ENCODE measurements at regions not wholly inside any gene's neighbourhood (a gene's known extent, or its start where the extent isn't known, plus 50 kb on each side); places are given as distances from the start of the nearest gene placed in this dataset.

DNA sequence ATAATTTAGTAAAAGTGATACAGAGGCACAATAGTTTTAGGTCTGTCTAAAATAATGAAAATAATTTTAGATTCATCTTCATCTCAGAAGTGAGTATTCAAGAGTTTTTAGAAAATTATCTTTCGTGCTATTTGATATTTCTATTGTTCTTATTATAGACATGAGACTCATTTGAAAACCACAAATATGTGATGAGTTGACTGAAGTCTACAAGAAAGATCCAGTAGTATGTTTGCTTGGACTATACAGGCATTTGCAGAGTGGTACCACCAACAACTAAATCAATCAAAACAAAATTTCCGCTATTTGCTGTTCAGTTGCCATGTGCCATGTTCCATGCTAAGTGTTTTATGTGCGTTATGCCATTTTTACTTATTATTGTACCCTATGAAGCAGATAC is 1318.5 kb downstream of the STIM2 start:
- Histone ChIP-seq H3K4me1 (no peaks in the 10 kb centered on the region), H3K27ac (no peak overlapping the region), H3K27me3 (no peaks in the 10 kb centered on the region), H3K36me3 (no peaks in the 10 kb centered on the region), H3K4me3 (no peak overlapping the region), H3K9me3 (peaks cover 0 to 5% (median 0%) of the 10 kb centered on the region in 12 donors)
- TF ChIP-seq, protein P1, sequence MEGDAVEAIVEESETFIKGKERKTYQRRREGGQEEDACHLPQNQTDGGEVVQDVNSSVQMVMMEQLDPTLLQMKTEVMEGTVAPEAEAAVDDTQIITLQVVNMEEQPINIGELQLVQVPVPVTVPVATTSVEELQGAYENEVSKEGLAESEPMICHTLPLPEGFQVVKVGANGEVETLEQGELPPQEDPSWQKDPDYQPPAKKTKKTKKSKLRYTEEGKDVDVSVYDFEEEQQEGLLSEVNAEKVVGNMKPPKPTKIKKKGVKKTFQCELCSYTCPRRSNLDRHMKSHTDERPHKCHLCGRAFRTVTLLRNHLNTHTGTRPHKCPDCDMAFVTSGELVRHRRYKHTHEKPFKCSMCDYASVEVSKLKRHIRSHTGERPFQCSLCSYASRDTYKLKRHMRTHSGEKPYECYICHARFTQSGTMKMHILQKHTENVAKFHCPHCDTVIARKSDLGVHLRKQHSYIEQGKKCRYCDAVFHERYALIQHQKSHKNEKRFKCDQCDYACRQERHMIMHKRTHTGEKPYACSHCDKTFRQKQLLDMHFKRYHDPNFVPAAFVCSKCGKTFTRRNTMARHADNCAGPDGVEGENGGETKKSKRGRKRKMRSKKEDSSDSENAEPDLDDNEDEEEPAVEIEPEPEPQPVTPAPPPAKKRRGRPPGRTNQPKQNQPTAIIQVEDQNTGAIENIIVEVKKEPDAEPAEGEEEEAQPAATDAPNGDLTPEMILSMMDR (IDR thresholded peaks at IDR 0.05) = no peak
- no peak for TF ChIP-seq POLR2A (IDR thresholded peaks at IDR 0.05)
- intact Hi-C loops (cut with DNase I) = no loop called here
- no peak for ATAC-seq
- 90 to 94% (median 92%) methylated on average over 3 of the region's 3 CpGs for WGBS, 4 donors
- no peak for DNase-seq

DNA sequence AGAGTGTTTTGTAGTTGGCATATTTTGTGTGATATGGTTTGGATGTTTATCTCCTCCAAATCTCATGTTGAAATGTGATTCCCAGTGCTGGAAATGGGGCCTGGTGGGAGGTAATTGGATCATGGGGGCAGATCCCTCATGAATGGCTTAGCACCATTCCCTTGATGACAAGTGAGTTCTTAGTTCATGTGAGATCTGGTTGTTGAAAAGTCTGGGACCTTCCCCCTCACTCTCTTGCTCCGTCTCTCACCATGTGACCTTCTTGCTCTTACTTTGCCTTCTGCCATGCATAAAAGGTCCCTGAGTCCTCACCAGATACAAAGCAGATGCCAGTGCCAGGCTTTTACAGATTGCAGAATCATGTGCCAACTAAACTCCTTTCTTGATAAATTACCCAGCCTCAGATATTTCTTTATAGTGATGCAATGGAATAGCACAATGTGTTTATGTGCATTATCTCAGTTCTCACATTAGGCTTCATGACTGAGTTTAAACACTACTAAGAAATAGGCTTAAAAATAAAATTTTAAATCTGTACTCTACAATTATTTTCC is 1348.8 kb downstream of the STIM2 start:
- Histone ChIP-seq H3K36me3 (no peaks in the 10 kb centered on the region), H3K27me3 (no peaks in the 10 kb centered on the region), H3K27ac (no peak overlapping the region), H3K4me1 (no peaks in the 10 kb centered on the region), H3K4me3 (no peak overlapping the region), H3K9me3 (peaks cover 0 to 11% (median 0%) of the 10 kb centered on the region in 12 donors)
- DNase-seq (no peak), ATAC-seq (no peak)
- WGBS, 4 donors = 28 to 61% (median 46%) methylated on average over 1 of the region's 1 CpG
- no peak for TF ChIP-seq POLR2A (IDR thresholded peaks at IDR 0.05)
- intact Hi-C loops (cut with DNase I) = no loop called here

DNA sequence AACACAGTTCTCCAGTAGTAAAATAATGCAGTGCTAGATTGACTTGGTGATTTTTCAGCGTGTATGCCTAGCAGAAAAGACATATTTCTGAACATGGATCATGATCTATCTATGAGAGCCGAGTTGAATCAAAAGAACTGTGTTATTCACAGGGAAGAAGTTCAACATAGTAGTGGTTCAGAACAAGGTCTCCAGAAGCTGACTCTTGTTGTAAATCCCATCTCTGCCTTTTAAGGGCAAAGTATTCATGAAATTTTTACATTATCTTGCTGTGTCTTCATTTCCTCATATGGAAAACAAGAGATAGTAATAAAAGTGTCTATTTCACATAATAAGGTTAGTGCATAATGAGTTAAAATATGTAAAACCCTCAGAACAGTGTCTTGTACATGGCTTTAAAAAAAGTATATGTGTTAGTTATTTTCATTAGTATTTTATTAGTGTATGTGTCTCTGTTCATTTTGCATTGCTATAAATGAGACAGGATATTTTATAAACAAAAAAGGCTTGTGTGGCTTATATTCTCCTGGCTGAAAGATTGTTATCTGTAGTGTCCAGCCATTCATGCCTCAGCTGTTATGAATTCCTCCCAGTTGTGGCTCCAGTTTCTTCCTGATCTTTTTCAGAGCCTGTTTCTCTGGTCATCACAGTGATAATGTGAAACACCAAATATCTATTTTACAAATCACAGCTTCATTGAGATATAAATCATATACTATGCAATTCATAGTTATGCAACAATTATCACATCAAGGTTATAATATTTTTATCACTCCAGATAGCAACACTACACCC is 1351.2 kb downstream of the STIM2 start:
- Histone ChIP-seq H3K27me3 (no peaks in the 10 kb centered on the region), H3K4me1 (no peaks in the 10 kb centered on the region), H3K4me3 (no peak overlapping the region), H3K36me3 (no peaks in the 10 kb centered on the region), H3K9me3 (no peaks in the 10 kb centered on the region), H3K27ac (no peak overlapping the region)
- intact Hi-C loops (cut with DNase I) = no loop called here
- ATAC-seq (no peak), DNase-seq (no peak)
- WGBS, 4 donors = 48 to 60% (median 53%) methylated on average over 2 of the region's 2 CpGs
- TF ChIP-seq, protein P1 (IDR thresholded peaks at IDR 0.05) = no peak
- no peak for TF ChIP-seq POLR2A (IDR thresholded peaks at IDR 0.05)

DNA sequence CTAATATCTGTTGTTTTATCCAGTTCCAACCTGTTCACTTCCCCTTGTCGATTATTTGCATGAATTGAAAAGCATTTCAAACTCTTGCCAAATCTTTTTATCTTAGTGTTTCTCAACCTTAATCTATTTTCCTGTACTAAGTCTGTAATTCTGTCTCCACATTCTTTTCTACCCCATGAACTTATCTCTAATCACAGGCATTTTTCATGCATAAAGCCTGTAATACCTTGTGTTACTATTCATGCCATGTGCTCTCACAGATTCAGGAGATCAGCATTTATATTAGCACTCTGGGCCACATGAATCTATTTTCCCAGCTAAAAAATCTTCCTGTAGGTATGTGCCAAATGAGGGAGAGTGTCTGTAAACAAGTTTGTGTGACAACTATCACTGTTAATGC is 1360.9 kb downstream of the STIM2 start:
- DNase-seq = no peak
- H3K4me3 ChIP-seq = no peak overlapping the region
- no peaks in the 10 kb centered on the region for H3K9me3 ChIP-seq
- WGBS, 4 donors = 41 to 58% (median 53%) methylated on average over 1 of the region's 1 CpG
- TF ChIP-seq, protein P1 (IDR thresholded peaks at IDR 0.05) = no peak
- no peak for TF ChIP-seq POLR2A (IDR thresholded peaks at IDR 0.05)
- H3K36me3 ChIP-seq = no peaks in the 10 kb centered on the region
- H3K27me3 ChIP-seq = no peaks in the 10 kb centered on the region
- no peak for ATAC-seq
- no peaks in the 10 kb centered on the region for H3K4me1 ChIP-seq
- intact Hi-C loops (cut with DNase I) = no loop called here
- no peak overlapping the region for H3K27ac ChIP-seq

All from heart left ventricle (tissue), 16 donors.